ENCODE measurements at regions not wholly inside any gene's neighbourhood (a gene's known extent, or its start where the extent isn't known, plus 50 kb on each side); places are given as distances from the start of the nearest gene placed in this dataset.
"Not testable (repeated sequence)": the region's sequence is repeated elsewhere in the genome, so short reads cannot be mapped to it uniquely, and the experiment has no call there.

GRCh38 chr1:68873144-68873543 lies 376.3 kb upstream of the DEPDC1 start:
- DNase-seq: no peak

- not testable (repeated sequence) for DNase-seq
Observed at GRCh38 chr1:68881330-68882194, 384.7 kb upstream of the DEPDC1 start.

GRCh38 chr1:68889471-68889870 lies 392.6 kb upstream of the DEPDC1 start:
- DNase-seq: no peak

GRCh38 chr1:68890736-68891135 lies 393.9 kb upstream of the DEPDC1 start:
- no peak for DNase-seq

- DNase-seq: no peak
Observed at GRCh38 chr1:68904477-68904876, 407.6 kb upstream of the DEPDC1 start.

GRCh38 chr1:68906431-68906830 lies 409.5 kb upstream of the DEPDC1 start:
- DNase-seq: no peak

- DNase-seq: peak; percentile 8
Observed at GRCh38 chr1:68907491-68907890, 410.6 kb upstream of the DEPDC1 start.

GRCh38 chr1:68908316-68908715 lies 411.4 kb upstream of the DEPDC1 start:
- no peak for DNase-seq

GRCh38 chr1:68916221-68916902 lies 419.5 kb upstream of the DEPDC1 start:
- DNase-seq: peak; percentile 52

- no peak for DNase-seq
Observed at GRCh38 chr1:68917456-68917855, 420.6 kb upstream of the DEPDC1 start.

- no peak for DNase-seq
Observed at GRCh38 chr1:68918563-68918962, 421.7 kb upstream of the DEPDC1 start.

GRCh38 chr1:68919075-68919474 lies 422.2 kb upstream of the DEPDC1 start:
- no peak for DNase-seq

GRCh38 chr1:68923475-68924088 lies 426.7 kb upstream of the DEPDC1 start:
- not testable (repeated sequence) for DNase-seq

- DNase-seq: no peak
Observed at GRCh38 chr1:68930101-68930500, 433.2 kb upstream of the DEPDC1 start.

GRCh38 chr1:68936530-68936929 lies 439.6 kb upstream of the DEPDC1 start:
- no peak for DNase-seq

- no peak for DNase-seq
Observed at GRCh38 chr1:68938051-68938666, 441.3 kb upstream of the DEPDC1 start.

GRCh38 chr1:68950036-68950435 lies 453.2 kb upstream of the DEPDC1 start:
- DNase-seq: no peak

GRCh38 chr1:68953311-68953710 lies 456.4 kb upstream of the DEPDC1 start:
- no peak for DNase-seq

- DNase-seq: no peak
Observed at GRCh38 chr1:68954841-68955240, 458.0 kb upstream of the DEPDC1 start.

- DNase-seq: no peak
Observed at GRCh38 chr1:68955424-68955823, 458.5 kb upstream of the DEPDC1 start.

- no peak for DNase-seq
Observed at GRCh38 chr1:68958958-68959357, 462.1 kb upstream of the DEPDC1 start.

- no peak for DNase-seq
Observed at GRCh38 chr1:68959461-68960030, 462.7 kb upstream of the DEPDC1 start.

GRCh38 chr1:68961143-68961542 lies 464.3 kb upstream of the DEPDC1 start:
- no peak for DNase-seq

All from hindlimb muscle (tissue), 1 donor.